ENCODE measurements at regions not wholly inside any gene's neighbourhood (a gene's known extent, or its start where the extent isn't known, plus 50 kb on each side); places are given as distances from the start of the nearest gene placed in this dataset.

GRCh38 chr11:91147885-91148284 lies 925.0 kb upstream of the CHORDC1 start:
- BruUV-seq (replicated peaks), result no TSS peak
- Histone ChIP-seq H3K4me3 (ENCODE audit: insufficient read depth, low read depth, low read length) (no peak overlapping the region), H2AK9ac (replicated peaks; ENCODE audit: low read depth, low read length, poor library complexity) (no peak overlapping the region), H3K9me1 (ENCODE audit: insufficient read depth, low read length) (no peaks in the 10 kb centered on the region), H3K18ac (ENCODE audit: low read depth, low read length) (no peak overlapping the region), H3K4me2 (ENCODE audit: low read depth, low read length) (no peak overlapping the region), H3K4me1 (ENCODE audit: control insufficient read depth, insufficient read depth, low read length) (no peaks in the 10 kb centered on the region), H3K23ac (ENCODE audit: low read depth, low read length) (no peak overlapping the region), H2BK5ac (ENCODE audit: low read depth, low read length, poor library complexity, severe bottlenecking) (no peak overlapping the region), H4K8ac (ENCODE audit: low read depth in 2 of 2, low read length in 2 of 2) (no peak overlapping the region), H2BK120ac (ENCODE audit: low read depth, low read length) (no peak overlapping the region), H3K9ac (ENCODE audit: low read depth, low read length) (no peak overlapping the region), H2AFZ (replicated peaks; ENCODE audit: low read length, poor library complexity) (no peak overlapping the region), H4K20me1 (ENCODE audit: insufficient read depth, low read length) (no peaks in the 10 kb centered on the region), H3K27ac (ENCODE audit: insufficient read depth, low read length) (no peak overlapping the region), H3K14ac (replicated peaks; ENCODE audit: low read depth, low read length) (no peak overlapping the region), H3K9me3 (ENCODE audit: control insufficient read depth, insufficient read depth, low read length) (peaks cover 5% of the 10 kb centered on the region; the same call in 1 of the 2 replicates), H3K36me3 (ENCODE audit: control insufficient read depth, insufficient read depth, low read length) (no peaks in the 10 kb centered on the region), H2BK20ac (ENCODE audit: low read depth, low read length) (no peak overlapping the region), H4K91ac (ENCODE audit: insufficient read depth, low read depth, low read length) (no peak overlapping the region), H3K4ac (ENCODE audit: low read depth, low read length) (no peak overlapping the region), H3K56ac (ENCODE audit: extremely low read depth, insufficient read depth, low read length) (no peak overlapping the region), H3K27me3 (ENCODE audit: control insufficient read depth, insufficient read depth, low read length) (no peaks in the 10 kb centered on the region), H4K5ac (ENCODE audit: low read depth, low read length) (no peak overlapping the region), H3K79me1 (ENCODE audit: low read depth in 1 of 2, low read length in 2 of 2) (no peaks in the 10 kb centered on the region), H2BK15ac (ENCODE audit: low read depth, low read length) (no peak overlapping the region), H2AK5ac (ENCODE audit: low read depth, low read length) (no peak overlapping the region)
- POLR2A ChIA-PET (ENCODE audit: unreplicated experiment), result no interaction called here
- DNase-seq, result no peak
- in situ Hi-C loops (cut with MboI; ENCODE audit: low sequenced_read_pairs), result no loop called here
- intact Hi-C loops (cut with micrococcal nuclease), result no loop called here
- dilution Hi-C loops (cut with HindIII; ENCODE audit: low sequenced_read_pairs, unreplicated experiment), result no loop called here
- WGBS, 2 experiments (ENCODE audit: extremely low coverage in 2 of 2, insufficient read length in 1 of 2), result no CpG with 5 or more reads among the region's 2 CpGs
- CTCF ChIA-PET, result no interaction called here
- ATAC-seq (ENCODE audit: low read depth), result no peak
- TF ChIP-seq RAD21 (IDR thresholded peaks at IDR 0.05; ENCODE audit: low read length) (no peak), NFE2L2 (IDR thresholded peaks at IDR 0.05; ENCODE audit: low read depth, low read length) (no peak), CHD1 (IDR thresholded peaks at IDR 0.05; ENCODE audit: low read depth, low read length) (no peak), RCOR1 (IDR thresholded peaks at IDR 0.05; ENCODE audit: insufficient replicate concordance, low read length) (no peak), ELK1 (IDR thresholded peaks at IDR 0.05; ENCODE audit: borderline replicate concordance, low read depth, low read length) (no peak), MXI1 (IDR thresholded peaks at IDR 0.05; ENCODE audit: borderline replicate concordance, low read depth, low read length) (no peak), MAFK (IDR thresholded peaks at IDR 0.05; ENCODE audit: low read depth, low read length) (peak; percentile 83), USF2 (IDR thresholded peaks at IDR 0.05; ENCODE audit: low read depth, low read length) (no peak)

Measured in IMR-90 (cell line).